22Rv1 (cell line): ENCODE measurements at regions not wholly inside any gene's neighbourhood (a gene's known extent, or its start where the extent isn't known, plus 50 kb on each side); places are given as distances from the start of the nearest gene placed in this dataset.

Source experiments
- H3K27ac ChIP-seq: fragments of 450-650 bp; 2 replicates; pipeline ENCODE4 v1.5.1; 2017
- CTCF ChIP-seq: fragments of 450-650 bp; IDR thresholded peaks from 2 replicates; pipeline ENCODE4 v1.5.1; 2017; ENCODE audit warnings: mild to moderate bottlenecking
- ZFX ChIP-seq: fragments of 450-650 bp; IDR thresholded peaks from 2 replicates; pipeline ENCODE4 v1.6.1; 2017; ENCODE audit warnings: antibody characterized with exemption, borderline replicate concordance

DNA sequence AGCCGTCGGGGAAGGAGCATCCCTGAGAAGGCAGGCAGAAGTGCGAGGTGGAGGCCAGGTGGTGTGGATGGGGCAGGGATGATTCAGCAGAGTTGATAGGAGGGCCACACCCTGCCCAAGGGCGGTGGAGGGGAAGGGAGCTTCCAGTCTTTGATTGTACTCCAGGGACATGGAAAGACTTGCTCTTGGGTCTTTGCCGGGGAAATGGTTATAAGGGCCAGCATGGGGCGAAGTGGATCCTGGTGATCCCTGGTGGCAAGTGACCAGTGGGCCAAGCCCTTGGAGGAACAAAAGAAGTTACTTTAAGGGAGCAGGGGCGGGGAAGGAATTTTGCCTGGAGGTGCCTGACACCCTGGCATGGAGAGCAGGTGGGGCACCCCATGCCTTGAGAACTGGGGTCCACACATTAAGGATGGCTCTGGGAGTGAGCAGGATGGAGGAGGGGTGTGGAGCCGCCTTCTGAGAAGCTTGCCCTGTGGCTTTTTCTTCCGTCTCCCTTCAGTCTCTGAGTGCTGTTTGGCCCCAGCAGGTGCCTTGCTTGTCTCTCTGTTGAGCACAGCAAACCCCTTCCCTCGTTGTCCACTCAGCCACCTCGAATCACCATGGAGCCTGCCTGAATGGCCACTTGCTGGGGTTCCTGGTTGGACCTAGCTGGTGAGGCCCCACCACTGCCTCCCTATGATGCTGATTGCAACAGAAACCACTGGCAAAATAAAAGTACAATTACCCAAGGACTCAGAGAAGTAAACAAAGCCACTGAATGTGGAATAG lies 83.9 kb downstream of the RAMP3 start:
- no peak for TF ChIP-seq ZFX
- no peak for TF ChIP-seq CTCF
- H3K27ac ChIP-seq: no peak overlapping the region

DNA sequence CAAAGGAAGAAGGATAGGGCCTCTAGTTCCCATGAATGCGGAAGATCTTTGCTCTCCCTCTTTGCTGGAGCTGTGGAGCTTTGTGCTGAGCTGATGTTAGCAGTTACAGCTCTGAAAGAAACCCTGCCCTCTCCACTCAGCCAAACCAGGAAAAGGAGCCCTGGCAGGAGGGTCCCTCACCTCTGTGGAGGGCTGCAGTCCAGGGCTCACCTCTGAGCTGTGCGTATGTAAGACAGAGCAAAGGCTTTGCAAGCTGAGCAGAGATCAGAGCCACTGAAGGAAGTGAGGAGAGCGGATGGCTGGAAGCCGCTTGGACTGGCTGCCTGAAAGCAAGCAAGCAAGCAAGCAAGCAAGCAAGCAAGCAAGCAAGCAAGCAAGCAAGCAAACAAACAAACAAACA lies 84.7 kb downstream of the RAMP3 start:
- TF ChIP-seq CTCF: no peak
- no peak for TF ChIP-seq ZFX
- H3K27ac ChIP-seq: no peak overlapping the region

DNA sequence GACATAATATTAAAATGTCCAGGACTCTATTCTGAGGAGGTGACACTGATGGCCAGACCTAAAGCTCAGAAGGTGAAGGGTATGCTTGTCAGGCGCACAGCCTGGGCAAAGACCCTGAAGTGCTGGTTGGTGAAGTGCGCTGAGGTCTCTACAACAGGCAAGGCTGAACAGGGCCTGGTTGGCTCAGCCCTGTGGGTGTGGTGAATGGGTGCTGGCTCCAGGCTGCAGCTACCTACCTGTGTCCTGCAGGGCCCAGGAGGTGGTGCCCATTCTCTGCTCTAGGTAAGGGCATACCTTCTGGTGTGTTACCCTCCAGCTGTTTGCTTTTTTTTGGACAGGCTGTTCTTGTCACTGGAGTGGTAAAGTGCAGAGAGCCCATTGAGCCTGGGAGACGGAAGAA lies 85.1 kb downstream of the RAMP3 start:
- TF ChIP-seq CTCF (no peak), ZFX (no peak)
- no peak overlapping the region for H3K27ac ChIP-seq

- no peak overlapping the region for H3K27ac ChIP-seq
- no peak for TF ChIP-seq ZFX
These were observed 87.4 kb downstream of the RAMP3 start for GRCh38 chr7:45244981-45245380.

GRCh38 chr7:45246339-45246738 lies 88.7 kb downstream of the RAMP3 start:
- no peak overlapping the region for H3K27ac ChIP-seq
- TF ChIP-seq ZFX (no peak), CTCF (no peak)

GRCh38 chr7:45252248-45252647 lies 94.7 kb downstream of the RAMP3 start:
- TF ChIP-seq ZFX: no peak
- no peak for TF ChIP-seq CTCF
- no peak overlapping the region for H3K27ac ChIP-seq

- no peak for TF ChIP-seq ZFX
- TF ChIP-seq CTCF: no peak
- H3K27ac ChIP-seq: no peak overlapping the region
These were observed 95.3 kb downstream of the RAMP3 start for GRCh38 chr7:45252857-45253256.

- no peak overlapping the region for H3K27ac ChIP-seq
- TF ChIP-seq ZFX: no peak
- TF ChIP-seq CTCF: no peak
These were observed 95.8 kb downstream of the RAMP3 start for GRCh38 chr7:45253368-45253767.
